GM10248 (cell line): ENCODE measurements at regions not wholly inside any gene's neighbourhood (a gene's known extent, or its start where the extent isn't known, plus 50 kb on each side); places are given as distances from the start of the nearest gene placed in this dataset.

ENCODE experiments used
- CTCF ChIA-PET: fragments of 300-600 bp; sonication (Branson Sonifier 250); formaldehyde crosslinking; extraction: SDS; loops from one replicate; lab custom pipeline; 2021; ENCODE audit warnings: antibody characterized with exemption; lab: Yijun Ruan, JAX
- POLR2A ChIA-PET: fragments of 350-650 bp; sonication (Branson Sonifier 250); formaldehyde crosslinking; extraction: SDS; loops from one replicate; lab custom pipeline; 2020; ENCODE audit warnings: antibody characterized with exemption; lab: Yijun Ruan, JAX
- DNase-seq: peaks from one replicate; pipeline ENCODE4 v3.0.0; 2012; ENCODE audit errors: extremely low spot score
- TF ChIP-seq, protein P1 (sequence below): IDR thresholded peaks from 2 replicates; pipeline ENCODE4 v1.5.1; 2012; ENCODE audit warnings: mild to moderate bottlenecking, low read depth; ENCODE audit errors: extremely low read depth, missing control alignments, control extremely low read depth

DNA sequence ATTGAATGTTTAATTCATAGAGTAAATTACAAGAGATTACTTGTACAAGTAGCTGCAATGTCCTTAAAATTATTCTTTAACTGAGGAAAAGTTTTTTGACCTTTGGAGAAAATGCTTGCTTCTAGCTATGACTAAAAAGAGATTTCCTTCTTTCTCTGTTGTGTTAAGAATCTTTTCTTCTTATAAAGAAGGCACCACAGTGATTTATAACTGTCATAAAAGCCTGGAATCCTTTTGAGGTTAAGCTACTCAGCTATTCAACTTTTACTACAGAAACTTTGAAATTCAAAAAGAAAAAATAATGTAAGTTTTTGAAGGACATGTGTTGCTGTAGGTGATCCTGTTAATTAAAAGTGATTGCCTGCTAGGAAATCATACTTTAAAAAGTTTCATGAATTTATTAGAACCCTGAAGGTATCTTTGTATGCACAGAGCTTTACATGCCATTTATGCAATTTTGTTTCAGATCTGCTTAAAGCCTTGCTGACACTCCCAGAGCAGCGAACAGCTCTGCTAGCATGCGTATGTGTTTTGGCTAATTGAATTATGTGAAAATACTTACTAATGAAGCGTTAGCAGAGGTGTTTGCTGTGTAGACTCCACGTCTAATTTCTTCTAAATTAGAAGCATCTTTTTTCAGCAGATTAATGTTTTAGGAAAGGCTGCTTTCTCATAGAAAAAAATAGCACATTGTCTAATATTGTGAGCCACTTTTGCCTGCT lies 94.7 kb upstream of the SMYD2 start:
- ChIA-PET POLR2A (no interaction called here), CTCF (no interaction called here)
- TF ChIP-seq, protein P1, sequence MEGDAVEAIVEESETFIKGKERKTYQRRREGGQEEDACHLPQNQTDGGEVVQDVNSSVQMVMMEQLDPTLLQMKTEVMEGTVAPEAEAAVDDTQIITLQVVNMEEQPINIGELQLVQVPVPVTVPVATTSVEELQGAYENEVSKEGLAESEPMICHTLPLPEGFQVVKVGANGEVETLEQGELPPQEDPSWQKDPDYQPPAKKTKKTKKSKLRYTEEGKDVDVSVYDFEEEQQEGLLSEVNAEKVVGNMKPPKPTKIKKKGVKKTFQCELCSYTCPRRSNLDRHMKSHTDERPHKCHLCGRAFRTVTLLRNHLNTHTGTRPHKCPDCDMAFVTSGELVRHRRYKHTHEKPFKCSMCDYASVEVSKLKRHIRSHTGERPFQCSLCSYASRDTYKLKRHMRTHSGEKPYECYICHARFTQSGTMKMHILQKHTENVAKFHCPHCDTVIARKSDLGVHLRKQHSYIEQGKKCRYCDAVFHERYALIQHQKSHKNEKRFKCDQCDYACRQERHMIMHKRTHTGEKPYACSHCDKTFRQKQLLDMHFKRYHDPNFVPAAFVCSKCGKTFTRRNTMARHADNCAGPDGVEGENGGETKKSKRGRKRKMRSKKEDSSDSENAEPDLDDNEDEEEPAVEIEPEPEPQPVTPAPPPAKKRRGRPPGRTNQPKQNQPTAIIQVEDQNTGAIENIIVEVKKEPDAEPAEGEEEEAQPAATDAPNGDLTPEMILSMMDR: no peak
- DNase-seq: no peak

DNA sequence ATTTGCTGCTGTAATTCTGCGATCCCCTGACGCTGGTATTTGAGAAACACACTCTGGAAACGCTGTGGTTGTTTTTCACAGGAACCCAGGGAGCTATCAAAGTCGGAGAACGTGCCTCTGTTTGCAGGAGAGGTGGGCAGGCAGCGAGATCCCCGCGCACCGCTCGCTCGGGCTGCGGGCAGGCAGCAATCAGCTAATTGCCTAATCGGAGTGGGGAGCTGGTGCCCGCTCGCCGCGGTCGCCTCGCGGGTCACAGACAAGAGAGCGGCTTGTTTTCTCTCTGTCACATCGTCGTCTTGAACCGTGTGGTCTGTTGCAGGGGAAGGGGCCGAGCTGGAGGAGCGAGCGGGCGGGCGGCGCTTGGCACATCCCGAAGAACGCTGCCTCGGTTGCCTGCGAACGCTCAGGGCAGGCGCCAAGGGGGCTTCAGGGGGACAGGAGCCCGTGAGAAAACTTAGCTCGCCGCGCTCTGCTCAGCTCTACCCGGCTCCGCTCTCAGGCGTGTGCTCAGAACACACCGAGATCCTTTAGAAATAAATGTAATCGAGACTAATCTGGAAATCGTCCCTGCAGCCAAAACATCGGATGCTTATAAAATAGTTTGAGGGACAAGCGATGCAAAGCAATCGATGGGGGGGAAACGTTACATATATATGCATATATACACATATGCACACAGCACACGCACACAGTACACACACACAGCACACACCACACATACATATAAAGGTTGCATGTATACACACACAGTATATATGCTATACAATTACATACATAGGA lies 93.6 kb upstream of the SMYD2 start:
- DNase-seq: no peak
- TF ChIP-seq, protein P1: no peak
- ChIA-PET POLR2A (no interaction called here), CTCF (no interaction called here)

DNA sequence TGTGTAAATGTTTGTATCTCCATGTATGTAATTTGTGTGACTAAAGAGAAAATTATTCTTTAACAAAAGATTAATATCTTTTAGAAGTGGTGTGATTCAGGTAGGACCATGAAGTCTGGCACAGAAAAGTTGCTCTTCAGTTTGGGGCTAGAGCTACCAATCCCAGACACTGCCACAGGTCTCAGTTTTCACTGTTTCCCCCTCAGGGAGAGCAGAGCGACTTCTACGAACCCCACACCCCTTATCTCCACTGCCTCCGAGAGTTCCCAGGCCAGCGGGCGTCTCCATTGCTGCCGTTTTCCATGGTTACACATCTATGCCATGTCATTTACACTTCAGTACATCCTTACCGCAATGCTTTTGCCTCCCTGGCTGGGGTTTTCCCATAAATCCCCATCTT lies 93.0 kb upstream of the SMYD2 start:
- no peak for DNase-seq
- POLR2A ChIA-PET: no interaction called here
- TF ChIP-seq, protein P1: no peak
- CTCF ChIA-PET: interaction anchor here (1.3 to 1.9 kb wide), 2 partner anchors 9 to 144 kb away, joined by 3 to 9 read pairs; no protein-coding TSS in a partner anchor

DNA sequence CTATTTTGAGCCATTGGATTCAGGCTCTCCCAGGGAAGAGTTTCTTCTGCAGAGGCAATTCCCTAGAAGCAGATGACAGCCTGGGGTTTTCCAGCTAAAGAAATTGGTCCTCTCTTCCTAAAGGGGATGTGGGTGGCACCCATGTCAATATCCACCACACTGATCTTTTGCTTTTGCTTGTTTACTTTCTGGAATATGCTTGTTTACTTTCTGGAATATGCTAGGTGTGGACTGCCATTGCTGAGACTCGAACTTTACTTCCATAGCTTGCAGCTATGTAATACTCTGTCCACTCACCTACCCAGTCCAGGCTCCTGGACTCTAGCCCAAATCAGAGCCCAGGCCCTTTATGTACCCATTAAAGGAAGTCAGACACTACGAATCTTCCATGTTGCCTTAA lies 92.1 kb upstream of the SMYD2 start:
- DNase-seq: no peak
- ChIA-PET POLR2A (no interaction called here), CTCF (interaction anchor here (1.2 to 1.9 kb wide), 3 partner anchors 10 to 143 kb away, joined by 3 to 9 read pairs (median 3); no protein-coding TSS in a partner anchor)

DNA sequence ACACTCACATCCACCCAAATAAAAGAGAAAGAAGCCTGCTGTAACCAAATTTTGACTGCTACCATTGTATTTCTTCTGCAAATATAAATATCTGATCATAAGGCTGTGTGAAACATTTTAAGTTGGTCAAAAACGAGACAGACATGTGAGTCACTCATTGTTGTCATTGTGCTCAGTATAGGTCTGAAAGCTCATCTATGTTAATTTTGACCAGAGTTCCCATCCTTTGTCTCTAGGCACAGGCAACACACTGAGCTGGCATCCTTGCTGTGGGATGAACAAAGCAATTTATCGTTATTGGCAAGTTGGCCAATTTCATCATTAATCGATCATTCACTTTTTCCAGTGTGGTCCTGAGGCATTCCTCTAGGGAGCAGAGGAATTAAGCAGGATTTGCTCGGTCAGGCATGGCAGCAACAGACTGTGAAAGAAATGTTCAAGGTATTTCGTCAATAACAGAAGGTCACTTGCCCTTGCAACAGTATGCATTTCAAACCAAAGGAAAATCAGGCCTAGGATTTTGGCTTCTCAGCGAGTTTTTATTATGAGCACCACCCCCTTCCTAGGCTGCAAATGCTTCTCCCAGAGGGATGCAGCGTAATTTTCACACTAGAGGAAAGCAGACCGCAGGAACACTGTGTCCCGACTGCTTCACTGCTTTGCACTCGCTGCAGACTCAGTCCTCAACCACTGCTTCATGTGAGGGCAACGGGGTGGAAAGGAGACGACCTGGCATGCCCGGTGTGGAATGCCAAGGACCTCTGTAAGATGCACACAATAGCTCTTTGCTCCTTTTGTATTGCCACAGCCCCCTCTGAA lies 87.9 kb upstream of the SMYD2 start:
- TF ChIP-seq, protein P1: no peak
- ChIA-PET CTCF (no interaction called here), POLR2A (no interaction called here)
- DNase-seq: no peak

More for the DNA sequence above, 92.1 kb upstream of the SMYD2 start:
- TF ChIP-seq, protein P1: no peak

DNA sequence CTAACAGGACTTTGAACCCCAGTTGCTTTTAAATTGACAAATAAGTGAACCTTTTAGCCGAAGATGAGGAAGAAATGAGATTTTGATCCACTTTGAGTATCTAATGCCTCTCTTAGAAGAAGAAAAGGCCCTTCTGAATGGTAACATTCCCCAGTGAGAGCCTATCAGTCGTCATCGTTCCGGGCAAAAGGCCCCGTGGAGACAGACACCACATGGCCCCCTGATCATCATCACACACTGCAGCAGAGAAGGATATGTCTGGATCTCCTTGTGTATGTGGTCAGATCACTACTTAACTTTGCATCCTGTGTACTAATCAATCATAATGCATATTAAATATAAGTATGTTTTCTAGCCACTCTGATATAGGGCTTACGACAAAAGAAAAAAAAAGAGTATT lies 87.3 kb upstream of the SMYD2 start:
- POLR2A ChIA-PET: no interaction called here
- no peak for DNase-seq
- CTCF ChIA-PET: no interaction called here
- TF ChIP-seq, protein P1: no peak
